ENCODE measurements at regions not wholly inside any gene's neighbourhood (a gene's known extent, or its start where the extent isn't known, plus 50 kb on each side); places are given as distances from the start of the nearest gene placed in this dataset.

- no peak for TF ChIP-seq POLR2A (IDR thresholded peaks at IDR 0.05; ENCODE audit: low read length)
- TF ChIP-seq, protein P1, sequence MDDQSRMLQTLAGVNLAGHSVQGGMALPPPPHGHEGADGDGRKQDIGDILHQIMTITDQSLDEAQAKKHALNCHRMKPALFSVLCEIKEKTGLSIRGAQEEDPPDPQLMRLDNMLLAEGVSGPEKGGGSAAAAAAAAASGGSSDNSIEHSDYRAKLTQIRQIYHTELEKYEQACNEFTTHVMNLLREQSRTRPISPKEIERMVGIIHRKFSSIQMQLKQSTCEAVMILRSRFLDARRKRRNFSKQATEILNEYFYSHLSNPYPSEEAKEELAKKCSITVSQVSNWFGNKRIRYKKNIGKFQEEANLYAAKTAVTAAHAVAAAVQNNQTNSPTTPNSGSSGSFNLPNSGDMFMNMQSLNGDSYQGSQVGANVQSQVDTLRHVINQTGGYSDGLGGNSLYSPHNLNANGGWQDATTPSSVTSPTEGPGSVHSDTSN (IDR thresholded peaks at IDR 0.05), result no peak
- no peak for TF ChIP-seq RCOR1 (IDR thresholded peaks at IDR 0.05; ENCODE audit: low read depth, low read length)
- TF ChIP-seq RAD21 (conservative IDR thresholded peaks at IDR 0.05 in 1 of 2, IDR thresholded peaks at IDR 0.05 in 1 of 2), result no peak
- TF ChIP-seq CTCF (IDR thresholded peaks at IDR 0.05), result no peak
- TF ChIP-seq KDM1A (IDR thresholded peaks at IDR 0.05; ENCODE audit: low read depth), result no peak
- no peak for TF ChIP-seq REST (IDR thresholded peaks at IDR 0.05)
These were observed 141.5 kb downstream of the OR2B2 start for GRCh38 chr6:27770724-27771123.
